GM12878 (cell line): ENCODE measurements at regions not wholly inside any gene's neighbourhood (a gene's known extent, or its start where the extent isn't known, plus 50 kb on each side); places are given as distances from the start of the nearest gene placed in this dataset.

Source experiments
- ATAC-seq: fragments of 200-7000 bp; cut with Tn5 transposase; 3 replicates; pipeline ENCODE4 v1.9.1; 2020; ENCODE audit warnings: mild to moderate bottlenecking, moderate library complexity
- BruUV-seq: library from RNA; stranded (reverse); fragments of 400-500 nt; replicated peaks from 2 replicates; lab custom pipeline; 2021; lab: Mats Ljungman, UMichigan
- CTCF ChIA-PET: fragments of 300-600 bp; sonication (Branson Sonifier 250); formaldehyde crosslinking; extraction: SDS; loops from one replicate; lab custom pipeline; 2021; ENCODE audit warnings: inconsistent platforms; lab: Yijun Ruan, JAX
- POLR2A ChIA-PET: fragments of 350-600 bp; formaldehyde crosslinking; extraction: SDS; loops from one replicate; lab custom pipeline; 2021; ENCODE audit warnings: inconsistent platforms; lab: Charles Lee
- RAD21 ChIA-PET: fragments of 300-600 bp; sonication (Branson Sonifier 250); formaldehyde crosslinking; loops from one replicate; lab custom pipeline; 2023; ENCODE audit warnings: antibody characterized with exemption; ENCODE audit not compliant: unreplicated experiment; lab: Charles Lee
- SMC1A ChIA-PET: fragments of 300-600 bp; sonication (Branson Sonifier 250); formaldehyde crosslinking; loops from one replicate; lab custom pipeline; 2023; ENCODE audit not compliant: unreplicated experiment, uncharacterized antibody; lab: Charles Lee
- DNase-seq: peaks from one replicate; pipeline ENCODE4 v3.0.0-alpha.2; 2011; ENCODE audit warnings: low read depth, low spot score
- FAIRE-seq: peaks from 3 replicates; lab custom pipeline; 2011; peaks lifted over from hg19 to GRCh38; lab: Jason Lieb, UNC
- H2AFZ ChIP-seq: 2 replicates; pipeline ENCODE4 v1.6.0; 2011; ENCODE audit warnings: low read depth, low read length, control low read depth; ENCODE audit not compliant: control insufficient read depth
- H3K27ac ChIP-seq: 2 replicates; pipeline ENCODE4 v1.5.1; 2011; ENCODE audit warnings: control low read depth; ENCODE audit not compliant: control insufficient read depth, insufficient read depth
- H3K27me3 ChIP-seq, 2 experiments: replicated peaks in 1 of 2; 2 replicates each; pipeline versions ENCODE4 v1.6.0 to v1.6.1; 2011; ENCODE audit warnings: low read length in 1 of 2; ENCODE audit not compliant: control insufficient read depth in 2 of 2, insufficient read depth in 2 of 2
- H3K36me3 ChIP-seq, 2 experiments: 2 replicates each; pipeline ENCODE4 v1.5.1; 2011; ENCODE audit warnings: low read length in 1 of 2; ENCODE audit not compliant: control insufficient read depth in 2 of 2, insufficient read depth in 2 of 2
- H3K4me1 ChIP-seq: 2 replicates; pipeline ENCODE4 v1.6.1; 2011; ENCODE audit warnings: mild to moderate bottlenecking, low read length, moderate library complexity, mixed read lengths; ENCODE audit not compliant: control insufficient read depth, insufficient read depth
- H3K4me2 ChIP-seq: 2 replicates; pipeline ENCODE4 v1.6.0; 2011; ENCODE audit warnings: control low read depth; ENCODE audit not compliant: control insufficient read depth, insufficient read depth
- H3K4me3 ChIP-seq: fragments of 200-600 bp; sonication (generic); 2 replicates; pipeline ENCODE4 v1.5.1; 2016
- H3K79me2 ChIP-seq: 2 replicates; pipeline ENCODE4 v1.6.0; 2011; ENCODE audit warnings: low read length; ENCODE audit not compliant: control insufficient read depth, insufficient read depth
- H3K9ac ChIP-seq: 2 replicates; pipeline ENCODE4 v1.8.0; 2011; ENCODE audit warnings: low read length, control low read depth, mixed read lengths; ENCODE audit not compliant: control insufficient read depth, insufficient read depth
- H3K9me3 ChIP-seq: replicated peaks from 3 replicates; pipeline ENCODE4 v1.5.1; 2011; ENCODE audit warnings: mild to moderate bottlenecking, low read length; ENCODE audit not compliant: control insufficient read depth, insufficient read depth
- H4K20me1 ChIP-seq: 2 replicates; pipeline ENCODE4 v1.6.0; 2011; ENCODE audit not compliant: control insufficient read depth, insufficient read depth
- CHD4 ChIP-seq: fragments of 200-600 bp; sonication (generic); IDR thresholded peaks from 2 replicates; pipeline ENCODE4 v1.6.1; 2016; ENCODE audit warnings: mild to moderate bottlenecking
- ESRRA ChIP-seq: IDR thresholded peaks from 2 replicates; pipeline ENCODE4 v1.6.1; 2012; ENCODE audit warnings: mild to moderate bottlenecking, low read length, improper control_type of control experiment
- FOS ChIP-seq: IDR thresholded peaks from 3 replicates; pipeline ENCODE4 v1.6.1; 2011; ENCODE audit warnings: borderline replicate concordance; ENCODE audit not compliant: insufficient read length; ENCODE audit errors: extremely low read depth
- GABPA ChIP-seq: IDR thresholded peaks from 2 replicates; pipeline ENCODE4 v1.6.1; 2014; ENCODE audit warnings: antibody characterized with exemption, low read depth, mild to moderate bottlenecking, inconsistent platforms
- IRF5 ChIP-seq: fragments of 450-650 bp; IDR thresholded peaks from 2 replicates; pipeline ENCODE4 v1.6.1; 2017; ENCODE audit warnings: borderline replicate concordance
- MEF2A ChIP-seq: IDR thresholded peaks from 2 replicates; pipeline ENCODE4 v1.6.1; 2011; ENCODE audit warnings: low read depth, mild to moderate bottlenecking, low read length, moderate library complexity; ENCODE audit not compliant: insufficient read depth
- PKNOX1 ChIP-seq: fragments of 450-650 bp; IDR thresholded peaks from 2 replicates; pipeline ENCODE4 v1.6.1; 2016; ENCODE audit warnings: mild to moderate bottlenecking
- POLR2AphosphoS5 ChIP-seq: IDR thresholded peaks from 2 replicates; pipeline ENCODE4 v1.6.1; 2011; ENCODE audit warnings: mild to moderate bottlenecking, low read length, inconsistent platforms
- RFX5 ChIP-seq: IDR thresholded peaks from 2 replicates; pipeline ENCODE4 v1.6.1; 2011; ENCODE audit warnings: low read depth, low read length, improper control_type of control experiment
- SMAD5 ChIP-seq: IDR thresholded peaks from 2 replicates; pipeline ENCODE4 v1.6.1; 2016; ENCODE audit warnings: antibody characterized with exemption, low read depth
- TBL1XR1 ChIP-seq: IDR thresholded peaks from 2 replicates; pipeline ENCODE4 v1.6.1; 2012; ENCODE audit warnings: low read depth, low read length, improper control_type of control experiment
- WGBS: methylation state at CpG from one replicate; pipeline ENCODE4 v1.1.6; 2016; ENCODE audit warnings: low lambda C conversion rate; ENCODE audit not compliant: insufficient replicate concordance, insufficient coverage; ENCODE audit errors: missing lambda C conversion rate; 5-methylcytosine and 5-hydroxymethylcytosine counted together
- in situ Hi-C: fragments of 300-500 bp; cut with MboI; formaldehyde crosslinking; loops from 9 replicates; pipeline ENCODE4 v1.14.3; 2018; ENCODE audit warnings: mixed read lengths
- intact Hi-C: fragments of 100-400 bp; cut with micrococcal nuclease; formaldehyde crosslinking; loops from one replicate; pipeline ENCODE4 v1.14.2; 2022; ENCODE audit not compliant: unreplicated experiment

GRCh38 chr2:108171657-108172056, 68.1 kb upstream of the SULT1C3 start:
- Histone ChIP-seq H3K4me3 (no peak overlapping the region), H3K4me2 (no peak overlapping the region), H2AFZ (no peak overlapping the region), H3K27me3 (no peaks in the 10 kb centered on the region), H3K9ac (no peak overlapping the region), H3K9me3 (no peaks in the 10 kb centered on the region), H3K27ac (no peak overlapping the region), H3K4me1 (no peaks in the 10 kb centered on the region), H4K20me1 (no peaks in the 10 kb centered on the region), H3K36me3 (no peaks in the 10 kb centered on the region), H3K79me2 (no peaks in the 10 kb centered on the region)
- TF ChIP-seq GABPA (no peak), MEF2A (no peak), RFX5 (no peak), CHD4 (no peak), PKNOX1 (no peak), IRF5 (no peak), ESRRA (no peak), POLR2AphosphoS5 (no peak), TBL1XR1 (no peak), SMAD5 (no peak), FOS (no peak)
- intact Hi-C loops: no loop called here
- RAD21 ChIA-PET: no interaction called here
- POLR2A ChIA-PET: interaction anchor here (0.6 kb wide), 1 partner anchor 433 kb away, joined by 3 read pairs; no protein-coding TSS in a partner anchor
- in situ Hi-C loops: no loop called here
- 35% methylated on average over 3 of the region's 3 CpGs for WGBS
- FAIRE-seq (no peak), ATAC-seq (no peak), DNase-seq (no peak)
- SMC1A ChIA-PET: interaction anchor here (0.9 kb wide), 1 partner anchor 10 kb away, joined by 3 read pairs; no protein-coding TSS in a partner anchor
- no TSS peak for BruUV-seq
- CTCF ChIA-PET: interaction anchor here (0.7 to 0.9 kb wide), 2 partner anchors 13 to 17 kb away, joined by 3 read pairs; no protein-coding TSS in a partner anchor
